ENCODE measurements at regions not wholly inside any gene's neighbourhood (a gene's known extent, or its start where the extent isn't known, plus 50 kb on each side); places are given as distances from the start of the nearest gene placed in this dataset.
"Not testable (repeated sequence)": the region's sequence is repeated elsewhere in the genome, so short reads cannot be mapped to it uniquely, and the experiment has no call there.

- Histone ChIP-seq H3K27ac (ENCODE audit: low read depth in 1 of 2, low read length in 2 of 2) (no peak overlapping the region), H3K4me3 (ENCODE audit: low read length in 2 of 2) (no peak overlapping the region)
- ATAC-seq (ENCODE audit: low FRiP score): no peak
Observed at GRCh38 chr1:220430059-220430458, 97.9 kb upstream of the MARK1 start.

GRCh38 chr1:220426989-220427388, 100.9 kb upstream of the MARK1 start:
- DNase-seq: no peak
- H3K4me3 ChIP-seq (ENCODE audit: low read length in 2 of 2): no peak overlapping the region
- peak; percentile 7 for ATAC-seq (ENCODE audit: low FRiP score)
- no peak overlapping the region for H3K27ac ChIP-seq (ENCODE audit: low read depth in 1 of 2, low read length in 2 of 2)
- H3K27me3 ChIP-seq (ENCODE audit: control insufficient read depth in 1 of 2, insufficient read depth in 2 of 2, low read length in 1 of 2): no peaks in the 10 kb centered on the region
- intact Hi-C loops (cut with DNase I): no loop called here
- H3K9me3 ChIP-seq (ENCODE audit: control insufficient read depth, low read length): no peaks in the 10 kb centered on the region
- whole genome bisulfite sequencing, 2 donors: 62 to 73% methylated on average over 2 of the region's 2 CpGs
- no peaks in the 10 kb centered on the region for H3K4me1 ChIP-seq (ENCODE audit: control insufficient read depth in 1 of 2, insufficient read depth in 2 of 2, low read length in 2 of 2)
- H3K36me3 ChIP-seq (ENCODE audit: control insufficient read depth in 1 of 2, insufficient read depth in 2 of 2, low read length in 1 of 2): no peaks in the 10 kb centered on the region

More at GRCh38 chr1:220430059-220430458, 97.9 kb upstream of the MARK1 start:
- no peaks in the 10 kb centered on the region for H3K9me3 ChIP-seq (ENCODE audit: control insufficient read depth, low read length)
- intact Hi-C loops (cut with DNase I): no loop called here
- H3K27me3 ChIP-seq (ENCODE audit: control insufficient read depth in 1 of 2, insufficient read depth in 2 of 2, low read length in 1 of 2): no peaks in the 10 kb centered on the region
- H3K36me3 ChIP-seq (ENCODE audit: control insufficient read depth in 1 of 2, insufficient read depth in 2 of 2, low read length in 1 of 2): no peaks in the 10 kb centered on the region
- DNase-seq: no peak
- no peaks in the 10 kb centered on the region for H3K4me1 ChIP-seq (ENCODE audit: control insufficient read depth in 1 of 2, insufficient read depth in 2 of 2, low read length in 2 of 2)

- H3K27me3 ChIP-seq (ENCODE audit: control insufficient read depth in 1 of 2, insufficient read depth in 2 of 2, low read length in 1 of 2): no peaks in the 10 kb centered on the region
- H3K9me3 ChIP-seq (ENCODE audit: control insufficient read depth, low read length): no peaks in the 10 kb centered on the region
- no peaks in the 10 kb centered on the region for H3K4me1 ChIP-seq (ENCODE audit: control insufficient read depth in 1 of 2, insufficient read depth in 2 of 2, low read length in 2 of 2)
- no peak for ATAC-seq (ENCODE audit: low FRiP score)
- no peaks in the 10 kb centered on the region for H3K36me3 ChIP-seq (ENCODE audit: control insufficient read depth in 1 of 2, insufficient read depth in 2 of 2, low read length in 1 of 2)
- no peak overlapping the region for H3K27ac ChIP-seq (ENCODE audit: low read depth in 1 of 2, low read length in 2 of 2)
- no peak overlapping the region for H3K4me3 ChIP-seq (ENCODE audit: low read length in 2 of 2)
- WGBS, 2 donors: 89 to 97% methylated on average over 1 of the region's 1 CpG
- intact Hi-C loops (cut with DNase I): no loop called here
- DNase-seq: no peak
Observed at GRCh38 chr1:220425852-220426251, 102.1 kb upstream of the MARK1 start.

GRCh38 chr1:220421508-220421907, 106.4 kb upstream of the MARK1 start:
- H3K9me3 ChIP-seq (ENCODE audit: control insufficient read depth, low read length): no peaks in the 10 kb centered on the region
- H3K36me3 ChIP-seq (ENCODE audit: control insufficient read depth in 1 of 2, insufficient read depth in 2 of 2, low read length in 1 of 2): no peaks in the 10 kb centered on the region
- 38 to 55% methylated on average over 2 of the region's 2 CpGs for WGBS, 2 donors
- no peak for ATAC-seq (ENCODE audit: low FRiP score)
- H3K4me1 ChIP-seq (ENCODE audit: control insufficient read depth in 1 of 2, insufficient read depth in 2 of 2, low read length in 2 of 2): no peaks in the 10 kb centered on the region
- H3K4me3 ChIP-seq (ENCODE audit: low read length in 2 of 2): no peak overlapping the region
- H3K27ac ChIP-seq (ENCODE audit: low read depth in 1 of 2, low read length in 2 of 2): no peak overlapping the region
- no peak for DNase-seq
- no peaks in the 10 kb centered on the region for H3K27me3 ChIP-seq (ENCODE audit: control insufficient read depth in 1 of 2, insufficient read depth in 2 of 2, low read length in 1 of 2)
- intact Hi-C loops (cut with DNase I): no loop called here

GRCh38 chr1:220420726-220421125, 107.2 kb upstream of the MARK1 start:
- Histone ChIP-seq H3K27me3 (ENCODE audit: control insufficient read depth in 1 of 2, insufficient read depth in 2 of 2, low read length in 1 of 2) (no peaks in the 10 kb centered on the region), H3K27ac (ENCODE audit: low read depth in 1 of 2, low read length in 2 of 2) (no peak overlapping the region), H3K9me3 (ENCODE audit: control insufficient read depth, low read length) (no peaks in the 10 kb centered on the region), H3K36me3 (ENCODE audit: control insufficient read depth in 1 of 2, insufficient read depth in 2 of 2, low read length in 1 of 2) (no peaks in the 10 kb centered on the region), H3K4me3 (ENCODE audit: low read length in 2 of 2) (no peak overlapping the region), H3K4me1 (ENCODE audit: control insufficient read depth in 1 of 2, insufficient read depth in 2 of 2, low read length in 2 of 2) (no peaks in the 10 kb centered on the region)
- WGBS, 2 donors: 53 to 61% methylated on average over 5 of the region's 5 CpGs
- intact Hi-C loops (cut with DNase I): no loop called here
- ATAC-seq (ENCODE audit: low FRiP score) (no peak), DNase-seq (no peak)

- H3K4me1 ChIP-seq (ENCODE audit: control insufficient read depth in 1 of 2, insufficient read depth in 2 of 2, low read length in 2 of 2); H3K27me3 ChIP-seq (ENCODE audit: control insufficient read depth in 1 of 2, insufficient read depth in 2 of 2, low read length in 1 of 2); intact Hi-C loops (cut with DNase I); DNase-seq; H3K36me3 ChIP-seq (ENCODE audit: control insufficient read depth in 1 of 2, insufficient read depth in 2 of 2, low read length in 1 of 2); H3K9me3 ChIP-seq (ENCODE audit: control insufficient read depth, low read length); ATAC-seq (ENCODE audit: low FRiP score); H3K27ac ChIP-seq (ENCODE audit: low read depth in 1 of 2, low read length in 2 of 2); H3K4me3 ChIP-seq (ENCODE audit: low read length in 2 of 2): not testable (repeated sequence)
- WGBS, 2 donors: 88 to 93% methylated on average over 16 to 19 of the region's 19 CpGs
Observed at GRCh38 chr1:220412382-220412781, 115.6 kb upstream of the MARK1 start.

- no peak for ATAC-seq (ENCODE audit: low FRiP score)
- Histone ChIP-seq H3K27me3 (ENCODE audit: control insufficient read depth in 1 of 2, insufficient read depth in 2 of 2, low read length in 1 of 2) (peaks cover 0 to 2% of the 10 kb centered on the region in 2 donors), H3K36me3 (ENCODE audit: control insufficient read depth in 1 of 2, insufficient read depth in 2 of 2, low read length in 1 of 2) (no peaks in the 10 kb centered on the region), H3K9me3 (ENCODE audit: control insufficient read depth, low read length) (no peaks in the 10 kb centered on the region), H3K4me3 (ENCODE audit: low read length in 2 of 2) (no peak overlapping the region), H3K4me1 (ENCODE audit: control insufficient read depth in 1 of 2, insufficient read depth in 2 of 2, low read length in 2 of 2) (no peaks in the 10 kb centered on the region), H3K27ac (ENCODE audit: low read depth in 1 of 2, low read length in 2 of 2) (no peak overlapping the region)
- intact Hi-C loops (cut with DNase I): no loop called here
- WGBS, 2 donors: 22 to 29% methylated on average over 7 of the region's 7 CpGs
- DNase-seq: no peak
Observed at GRCh38 chr1:220410611-220411010, 117.3 kb upstream of the MARK1 start.

- ATAC-seq (ENCODE audit: low FRiP score): no peak
- WGBS, 2 donors: 51 to 58% methylated on average over 13 of the region's 13 CpGs
- Histone ChIP-seq H3K27ac (ENCODE audit: low read depth in 1 of 2, low read length in 2 of 2) (no peak overlapping the region), H3K4me1 (ENCODE audit: control insufficient read depth in 1 of 2, insufficient read depth in 2 of 2, low read length in 2 of 2) (no peaks in the 10 kb centered on the region), H3K36me3 (ENCODE audit: control insufficient read depth in 1 of 2, insufficient read depth in 2 of 2, low read length in 1 of 2) (no peaks in the 10 kb centered on the region), H3K4me3 (ENCODE audit: low read length in 2 of 2) (no peak overlapping the region), H3K9me3 (ENCODE audit: control insufficient read depth, low read length) (no peaks in the 10 kb centered on the region), H3K27me3 (ENCODE audit: control insufficient read depth in 1 of 2, insufficient read depth in 2 of 2, low read length in 1 of 2) (peaks cover 0 to 2% of the 10 kb centered on the region in 2 donors)
- no peak for DNase-seq
- intact Hi-C loops (cut with DNase I): no loop called here
Observed at GRCh38 chr1:220409771-220410595, 118.0 kb upstream of the MARK1 start.

GRCh38 chr1:220407191-220407590, 120.7 kb upstream of the MARK1 start:
- ATAC-seq (ENCODE audit: low FRiP score) (no peak), DNase-seq (no peak)
- no peaks in the 10 kb centered on the region for H3K36me3 ChIP-seq (ENCODE audit: control insufficient read depth in 1 of 2, insufficient read depth in 2 of 2, low read length in 1 of 2)
- H3K27ac ChIP-seq (ENCODE audit: low read depth in 1 of 2, low read length in 2 of 2): no peak overlapping the region
- H3K4me1 ChIP-seq (ENCODE audit: control insufficient read depth in 1 of 2, insufficient read depth in 2 of 2, low read length in 2 of 2): no peaks in the 10 kb centered on the region
- H3K27me3 ChIP-seq (ENCODE audit: control insufficient read depth in 1 of 2, insufficient read depth in 2 of 2, low read length in 1 of 2): peaks cover 0 to 2% of the 10 kb centered on the region in 2 donors
- no peak overlapping the region for H3K4me3 ChIP-seq (ENCODE audit: low read length in 2 of 2)
- H3K9me3 ChIP-seq (ENCODE audit: control insufficient read depth, low read length): no peaks in the 10 kb centered on the region
- intact Hi-C loops (cut with DNase I): no loop called here

Measured in aorta (tissue), 5 donors.